HCT116 (cell line): ENCODE measurements at regions not wholly inside any gene's neighbourhood (a gene's known extent, or its start where the extent isn't known, plus 50 kb on each side); places are given as distances from the start of the nearest gene placed in this dataset.

Experiments
- ATAC-seq: fragments of 200-7000 bp; cut with Tn5 transposase; 2 replicates; pipeline ENCODE4 v1.9.1; 2020; ENCODE audit warnings: mild to moderate bottlenecking, moderate library complexity
- BruUV-seq: library from RNA; stranded (reverse); fragments of 400-500 nt; replicated peaks from 2 replicates; lab custom pipeline; 2021; lab: Mats Ljungman, UMichigan
- CTCF ChIA-PET: fragments of 300-600 bp; sonication (Branson Sonifier 250); formaldehyde crosslinking; loops from one replicate; lab custom pipeline; 2021; ENCODE audit warnings: antibody characterized with exemption; lab: Charles Lee
- POLR2A ChIA-PET: fragments of 300-600, 350-600 bp; sonication (Branson Sonifier 250); formaldehyde crosslinking; loops from one replicate; lab custom pipeline; 2021; ENCODE audit warnings: antibody characterized with exemption; lab: Charles Lee
- RAD21 ChIA-PET, 2 experiments: fragments of 300-600 bp; sonication (Branson Sonifier 250); formaldehyde crosslinking; loops; one replicate each; lab custom pipeline; 2023; ENCODE audit warnings: low total read pairs in 2 of 2; ENCODE audit not compliant: uncharacterized antibody in 2 of 2, unreplicated experiment in 2 of 2, low non-redundant PET in 1 of 2; lab: Charles Lee
- DNase-seq: peaks from one replicate; pipeline ENCODE4 v3.0.0-alpha.2; 2010; ENCODE audit warnings: low read depth, low spot score
- H2AFZ ChIP-seq: fragments of 200-600 bp; shearing (Covaris generic), sonication (generic); 2 replicates; pipeline ENCODE4 v1.6.1; 2017; ENCODE audit warnings: low read depth, mixed run types, mixed read lengths, antibody characterized with exemption, low read length; ENCODE audit not compliant: poor library complexity, severe bottlenecking
- H3K27ac ChIP-seq: 2 replicates; pipeline ENCODE4 v1.5.1; 2012; ENCODE audit warnings: low read depth, low read length
- H3K27me3 ChIP-seq: fragments of 200-600 bp; sonication (generic); 2 replicates; pipeline ENCODE4 v1.6.1; 2016; ENCODE audit warnings: mixed run types, low read length, mixed read lengths; ENCODE audit not compliant: insufficient read depth
- H3K36me3 ChIP-seq, 2 experiments: fragments of 200-500 bp in 1 of 2; fragments of 200-600 bp in 1 of 2; sonication (Bioruptor generic) in 1 of 2; sonication (generic) in 1 of 2; 2 replicates each; pipeline versions ENCODE4 v1.5.1 to v1.6.1; 2014 to 2016; ENCODE audit warnings: low read length in 2 of 2, inconsistent platforms in 1 of 2, mixed read lengths in 1 of 2, mixed run types in 1 of 2; ENCODE audit not compliant: insufficient read depth in 2 of 2, control insufficient read depth in 1 of 2
- H3K4me1 ChIP-seq, 2 experiments: fragments of 200-600 bp in 1 of 2; sonication (generic) in 1 of 2; 2 replicates each; pipeline versions ENCODE4 v1.5.1 to v1.6.1; 2012 to 2017; ENCODE audit warnings: low read length in 2 of 2, inconsistent platforms in 1 of 2, mild to moderate bottlenecking in 1 of 2, mixed read lengths in 1 of 2, mixed run types in 1 of 2, moderate library complexity in 1 of 2; ENCODE audit not compliant: insufficient read depth in 2 of 2, control insufficient read depth in 1 of 2
- H3K4me2 ChIP-seq: fragments of 200-600 bp; sonication (generic); 2 replicates; pipeline ENCODE4 v1.6.1; 2017; ENCODE audit warnings: mixed run types, low read length, mixed read lengths
- H3K4me3 ChIP-seq, 2 experiments: fragments of 200-600 bp in 1 of 2; sonication (generic) in 1 of 2; replicated peaks in 1 of 2; 2 replicates each; pipeline ENCODE4 v1.5.1; 2011 to 2016; ENCODE audit warnings: low read length in 2 of 2, control low read depth in 1 of 2, low read depth in 1 of 2, mild to moderate bottlenecking in 1 of 2, mixed read lengths in 1 of 2, mixed run types in 1 of 2
- H3K79me2 ChIP-seq: fragments of 200-600 bp; sonication (generic); 2 replicates; pipeline ENCODE4 v1.6.1; 2017; ENCODE audit warnings: mild to moderate bottlenecking, mixed run types, low read length, moderate library complexity, mixed read lengths; ENCODE audit not compliant: insufficient read depth
- H3K9ac ChIP-seq: fragments of 200-600 bp; sonication (generic); 2 replicates; pipeline ENCODE4 v1.6.1; 2016; ENCODE audit warnings: low read length, mixed read lengths
- H3K9me2 ChIP-seq: fragments of 200-600 bp; sonication (generic), shearing (Covaris generic); 2 replicates; pipeline ENCODE4 v1.6.1; 2017; ENCODE audit warnings: mixed run types, mild to moderate bottlenecking, moderate library complexity; ENCODE audit not compliant: insufficient read depth
- H3K9me3 ChIP-seq, 2 experiments: fragments of 200-500 bp in 1 of 2; fragments of 200-600 bp in 1 of 2; sonication (Bioruptor generic) in 1 of 2; sonication (generic) in 1 of 2; 2 replicates each; pipeline ENCODE4 v1.6.1; 2014 to 2017; ENCODE audit warnings: low read length in 2 of 2, mixed read lengths in 2 of 2, inconsistent platforms in 1 of 2, low read depth in 1 of 2, mild to moderate bottlenecking in 1 of 2, mixed run types in 1 of 2, moderate library complexity in 1 of 2; ENCODE audit not compliant: control insufficient read depth in 1 of 2, insufficient read depth in 1 of 2
- H4K20me1 ChIP-seq: fragments of 200-600 bp; sonication (generic), shearing (Covaris generic); 2 replicates; pipeline ENCODE4 v1.6.1; 2017; ENCODE audit warnings: mixed run types, mild to moderate bottlenecking, moderate library complexity; ENCODE audit not compliant: insufficient read depth
- ATF3 ChIP-seq: IDR thresholded peaks from 2 replicates; pipeline ENCODE4 v1.6.1; 2012
- CBX3 ChIP-seq: IDR thresholded peaks from 2 replicates; pipeline ENCODE4 v1.6.1; 2012; ENCODE audit warnings: low read depth
- CTCF ChIP-seq, 3 experiments: fragments of 200-600 bp in 1 of 3; sonication (generic) in 1 of 3; IDR thresholded peaks in 2 of 3; conservative IDR thresholded peaks in 1 of 3; 2 replicates each; pipeline ENCODE4 v1.5.1; 2012 to 2017; ENCODE audit warnings: low read depth in 2 of 3, low read length in 2 of 3, antibody characterized with exemption in 1 of 3, borderline replicate concordance in 1 of 3, control low read depth in 1 of 3, mild to moderate bottlenecking in 1 of 3, mixed read lengths in 1 of 3, mixed run types in 1 of 3, moderate library complexity in 1 of 3; ENCODE audit not compliant: insufficient read depth in 1 of 3
- ELF1 ChIP-seq: IDR thresholded peaks from 2 replicates; pipeline ENCODE4 v1.6.1; 2012; ENCODE audit warnings: low read depth, borderline replicate concordance
- EZH2 ChIP-seq: fragments of 200-600 bp; sonication (generic); IDR thresholded peaks from 2 replicates; pipeline ENCODE4 v1.6.1; 2017; ENCODE audit warnings: antibody characterized with exemption, mixed run types
- EZH2phosphoT487 ChIP-seq: fragments of 200-600 bp; IDR thresholded peaks from 2 replicates; pipeline ENCODE4 v1.6.1; 2018; ENCODE audit warnings: antibody characterized with exemption, borderline replicate concordance
- JUND ChIP-seq: IDR thresholded peaks from 2 replicates; pipeline ENCODE4 v1.6.1; 2012
- POLR2A ChIP-seq: IDR thresholded peaks from 2 replicates; pipeline ENCODE4 v1.7.0; 2011; ENCODE audit warnings: borderline replicate concordance; ENCODE audit not compliant: insufficient read depth, insufficient read length; ENCODE audit errors: extremely low read depth
- SIN3A ChIP-seq: IDR thresholded peaks from 2 replicates; pipeline ENCODE4 v1.6.1; 2012; ENCODE audit warnings: low read depth
- SP1 ChIP-seq: IDR thresholded peaks from 2 replicates; pipeline ENCODE4 v1.6.1; 2012; ENCODE audit warnings: low read depth
- SRF ChIP-seq: IDR thresholded peaks from 2 replicates; pipeline ENCODE4 v1.6.1; 2012; ENCODE audit warnings: low read depth
- ZBTB33 ChIP-seq: IDR thresholded peaks from 2 replicates; pipeline ENCODE4 v1.6.1; 2011; ENCODE audit warnings: mild to moderate bottlenecking, low read length, moderate library complexity; ENCODE audit not compliant: insufficient replicate concordance; ENCODE audit errors: extremely low read depth
- ZFX ChIP-seq: fragments of 450-650 bp; IDR thresholded peaks from 2 replicates; pipeline ENCODE4 v1.6.1; 2017
- intact Hi-C: fragments of 100-400 bp; cut with micrococcal nuclease; formaldehyde crosslinking; loops from 2 replicates; pipeline ENCODE4 v1.10.0; 2022

GRCh38 chr16:54493594-54493993 lies 207.0 kb upstream of the IRX3 start:
- H3K9ac ChIP-seq = no peak overlapping the region
- H3K9me3 ChIP-seq = peaks cover 0 to 8% of the 10 kb centered on the region in 2 experiments; a peak in 1 of 4 replicates
- no peaks in the 10 kb centered on the region for H3K36me3 ChIP-seq
- no peaks in the 10 kb centered on the region for H3K9me2 ChIP-seq
- BruUV-seq = no TSS peak
- H3K4me2 ChIP-seq = no peak overlapping the region
- no peaks in the 10 kb centered on the region for H3K79me2 ChIP-seq
- no peaks in the 10 kb centered on the region for H3K4me1 ChIP-seq
- RAD21 ChIA-PET = no interaction called here
- peaks cover 13% of the 10 kb centered on the region; the same call in 1 of the 2 replicates for H3K27me3 ChIP-seq
- no peaks in the 10 kb centered on the region for H4K20me1 ChIP-seq
- H2AFZ ChIP-seq = no peak overlapping the region
- POLR2A ChIA-PET = no interaction called here
- DNase-seq (no peak), ATAC-seq (no peak)
- H3K27ac ChIP-seq = no peak overlapping the region
- intact Hi-C loops = no loop called here
- H3K4me3 ChIP-seq = no peak overlapping the region
- no peak for TF ChIP-seq SIN3A
- no peak for TF ChIP-seq JUND
- TF ChIP-seq CBX3 = no peak
- TF ChIP-seq ZFX = no peak
- no peak for TF ChIP-seq ZBTB33
- no peak for TF ChIP-seq POLR2A
- CTCF ChIA-PET = no interaction called here

- no peak for ATAC-seq
- intact Hi-C loops = no loop called here
- H3K4me1 ChIP-seq = no peaks in the 10 kb centered on the region
- H3K27me3 ChIP-seq = peaks cover 17% of the 10 kb centered on the region
- H3K9me3 ChIP-seq = peaks cover 0 to 3% of the 10 kb centered on the region in 2 experiments; a peak in 1 of 4 replicates
- H3K9me2 ChIP-seq = no peaks in the 10 kb centered on the region
- BruUV-seq = no TSS peak
- H2AFZ ChIP-seq = no peak overlapping the region
- no peak overlapping the region for H3K4me3 ChIP-seq
- RAD21 ChIA-PET = no interaction called here
- CTCF ChIA-PET = no interaction called here
- no peak overlapping the region for H3K4me2 ChIP-seq
- no peak for DNase-seq
- no peaks in the 10 kb centered on the region for H3K36me3 ChIP-seq
- no peaks in the 10 kb centered on the region for H4K20me1 ChIP-seq
- no peak overlapping the region for H3K27ac ChIP-seq
- no peaks in the 10 kb centered on the region for H3K79me2 ChIP-seq
- TF ChIP-seq CTCF (IDR thresholded peaks at IDR 0.05 in 2 of 3, conservative IDR thresholded peaks at IDR 0.05 in 1 of 3; ENCODE audit: borderline replicate concordance in 1 of 3, insufficient read depth in 1 of 3, low read depth in 2 of 3, low read length in 2 of 3) (no peak), SRF (no peak), SP1 (no peak), ELF1 (no peak), CBX3 (no peak), EZH2phosphoT487 (no peak), SIN3A (no peak), JUND (no peak), EZH2 (no peak), ATF3 (no peak)
- POLR2A ChIA-PET = no interaction called here
- H3K9ac ChIP-seq = no peak overlapping the region
These were observed 206.5 kb upstream of the IRX3 start for GRCh38 chr16:54493061-54493460.
